ENCODE measurements at regions not wholly inside any gene's neighbourhood (a gene's known extent, or its start where the extent isn't known, plus 50 kb on each side); places are given as distances from the start of the nearest gene placed in this dataset.

DNA sequence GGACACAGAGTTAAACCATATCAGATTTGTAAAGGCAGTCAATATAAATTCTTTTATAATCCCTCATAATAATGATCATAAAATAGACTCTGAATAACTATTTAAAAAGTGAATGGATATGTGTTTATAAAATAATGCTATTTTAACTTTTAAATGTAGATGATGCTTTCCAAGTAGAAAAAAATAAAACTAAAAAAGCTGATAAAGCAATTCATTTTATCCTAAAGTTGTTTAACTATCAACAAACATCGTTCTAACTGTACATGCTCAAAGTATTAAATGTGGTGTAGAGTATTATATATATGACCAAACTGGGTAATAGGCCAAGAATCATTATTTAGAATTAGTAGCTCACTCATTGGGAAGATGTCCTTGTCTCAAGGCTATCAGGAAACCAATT lies 248.3 kb upstream of the CLEC14A start:
- H4K20me1 ChIP-seq (ENCODE audit: insufficient read depth, low read length), result no peaks in the 10 kb centered on the region
- no peak overlapping the region for H3K27ac Mint-ChIP-seq
- no peak overlapping the region for H2AFZ ChIP-seq (ENCODE audit: insufficient read depth, low read depth, low read length, poor library complexity, severe bottlenecking)
- intact Hi-C loops (cut with micrococcal nuclease), result no loop called here
- no peak for DNase-seq
- H3K9me3 Mint-ChIP-seq, result peaks cover 0 to 10% (median 3%) of the 10 kb centered on the region in 7 donors
- peaks cover 0 to 7% of the 10 kb centered on the region in 2 donors for H3K9me3 ChIP-seq (replicated peaks in 1 of 2; ENCODE audit: control insufficient read depth in 1 of 2, insufficient read depth in 1 of 2, low read length in 2 of 2)
- no peak overlapping the region for H3K4me3 ChIP-seq (replicated peaks in 1 of 3; ENCODE audit: low read depth in 2 of 3, low read length in 3 of 3)
- WGBS (ENCODE audit: insufficient coverage), result no CpG with 5 or more reads among the region's 1 CpG
- no peaks in the 10 kb centered on the region for H3K4me1 Mint-ChIP-seq
- H3K36me3 ChIP-seq (replicated peaks in 1 of 2; ENCODE audit: control insufficient read depth in 1 of 2, insufficient read depth in 2 of 2, low read length in 2 of 2), result no peaks in the 10 kb centered on the region
- no peaks in the 10 kb centered on the region for H3K27me3 Mint-ChIP-seq (ENCODE audit: low read depth in 3 of 3)
- H3K27me3 ChIP-seq (ENCODE audit: control insufficient read depth in 2 of 2, insufficient read depth in 2 of 2, low read length in 2 of 2), result no peaks in the 10 kb centered on the region
- no peak overlapping the region for H3K9ac ChIP-seq (ENCODE audit: insufficient read depth, low read length, poor library complexity, severe bottlenecking)
- H3K4me2 ChIP-seq (replicated peaks; ENCODE audit: extremely low read depth, low read length, poor library complexity, severe bottlenecking), result no peak overlapping the region
- no peaks in the 10 kb centered on the region for H3K4me1 ChIP-seq (ENCODE audit: control insufficient read depth in 1 of 2, insufficient read depth in 2 of 2, low read length in 2 of 2)
- H3K4me3 Mint-ChIP-seq, result no peak overlapping the region
- no peaks in the 10 kb centered on the region for H3K79me2 ChIP-seq (ENCODE audit: insufficient read depth, low read length)
- H3K27ac ChIP-seq (ENCODE audit: low read depth in 1 of 2, low read length in 2 of 2), result no peak overlapping the region
- H3K36me3 Mint-ChIP-seq, result no peaks in the 10 kb centered on the region
- TF ChIP-seq, protein P1, sequence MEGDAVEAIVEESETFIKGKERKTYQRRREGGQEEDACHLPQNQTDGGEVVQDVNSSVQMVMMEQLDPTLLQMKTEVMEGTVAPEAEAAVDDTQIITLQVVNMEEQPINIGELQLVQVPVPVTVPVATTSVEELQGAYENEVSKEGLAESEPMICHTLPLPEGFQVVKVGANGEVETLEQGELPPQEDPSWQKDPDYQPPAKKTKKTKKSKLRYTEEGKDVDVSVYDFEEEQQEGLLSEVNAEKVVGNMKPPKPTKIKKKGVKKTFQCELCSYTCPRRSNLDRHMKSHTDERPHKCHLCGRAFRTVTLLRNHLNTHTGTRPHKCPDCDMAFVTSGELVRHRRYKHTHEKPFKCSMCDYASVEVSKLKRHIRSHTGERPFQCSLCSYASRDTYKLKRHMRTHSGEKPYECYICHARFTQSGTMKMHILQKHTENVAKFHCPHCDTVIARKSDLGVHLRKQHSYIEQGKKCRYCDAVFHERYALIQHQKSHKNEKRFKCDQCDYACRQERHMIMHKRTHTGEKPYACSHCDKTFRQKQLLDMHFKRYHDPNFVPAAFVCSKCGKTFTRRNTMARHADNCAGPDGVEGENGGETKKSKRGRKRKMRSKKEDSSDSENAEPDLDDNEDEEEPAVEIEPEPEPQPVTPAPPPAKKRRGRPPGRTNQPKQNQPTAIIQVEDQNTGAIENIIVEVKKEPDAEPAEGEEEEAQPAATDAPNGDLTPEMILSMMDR (IDR thresholded peaks at IDR 0.05), result no peak

DNA sequence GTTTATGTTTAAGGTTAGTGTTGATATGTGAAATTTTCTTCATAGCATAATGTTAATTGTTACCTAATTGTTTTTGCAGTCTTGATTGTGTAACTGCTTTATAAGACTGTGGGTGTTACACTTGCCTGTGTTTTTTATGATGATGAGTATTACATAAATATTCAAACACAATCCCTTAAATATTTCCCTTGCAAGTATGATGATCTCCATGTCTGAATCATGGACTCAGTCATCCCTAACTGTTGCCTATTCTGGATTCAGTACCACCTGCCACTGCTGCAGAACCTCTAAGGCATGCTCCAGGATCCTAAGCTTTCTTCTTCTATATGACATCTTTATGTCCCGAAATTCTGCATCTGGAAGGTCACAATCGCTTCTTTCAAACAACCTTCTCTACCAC lies 246.3 kb upstream of the CLEC14A start:
- Mint-ChIP-seq H3K4me1 (no peaks in the 10 kb centered on the region), H3K4me3 (no peak overlapping the region), H3K36me3 (no peaks in the 10 kb centered on the region), H3K27ac (no peak overlapping the region), H3K27me3 (ENCODE audit: low read depth in 3 of 3) (no peaks in the 10 kb centered on the region), H3K9me3 (peaks cover 0 to 9% (median 2%) of the 10 kb centered on the region in 7 donors)
- no peak for DNase-seq
- H3K36me3 ChIP-seq (replicated peaks in 1 of 2; ENCODE audit: control insufficient read depth in 1 of 2, insufficient read depth in 2 of 2, low read length in 2 of 2), result no peaks in the 10 kb centered on the region
- H2AFZ ChIP-seq (ENCODE audit: insufficient read depth, low read depth, low read length, poor library complexity, severe bottlenecking), result no peak overlapping the region
- intact Hi-C loops (cut with micrococcal nuclease), result no loop called here
- H3K4me1 ChIP-seq (ENCODE audit: control insufficient read depth in 1 of 2, insufficient read depth in 2 of 2, low read length in 2 of 2), result no peaks in the 10 kb centered on the region
- no peaks in the 10 kb centered on the region for H4K20me1 ChIP-seq (ENCODE audit: insufficient read depth, low read length)
- no peak overlapping the region for H3K4me3 ChIP-seq (replicated peaks in 1 of 3; ENCODE audit: low read depth in 2 of 3, low read length in 3 of 3)
- H3K27me3 ChIP-seq (ENCODE audit: control insufficient read depth in 2 of 2, insufficient read depth in 2 of 2, low read length in 2 of 2), result no peaks in the 10 kb centered on the region
- no peak overlapping the region for H3K27ac ChIP-seq (ENCODE audit: low read depth in 1 of 2, low read length in 2 of 2)
- H3K9me3 ChIP-seq (replicated peaks in 1 of 2; ENCODE audit: control insufficient read depth in 1 of 2, insufficient read depth in 1 of 2, low read length in 2 of 2), result no peaks in the 10 kb centered on the region
- H3K4me2 ChIP-seq (replicated peaks; ENCODE audit: extremely low read depth, low read length, poor library complexity, severe bottlenecking), result no peak overlapping the region
- no peaks in the 10 kb centered on the region for H3K79me2 ChIP-seq (ENCODE audit: insufficient read depth, low read length)
- no CpG with 5 or more reads among the region's 2 CpGs for WGBS (ENCODE audit: insufficient coverage)
- TF ChIP-seq, protein P1 (IDR thresholded peaks at IDR 0.05), result no peak
- no peak overlapping the region for H3K9ac ChIP-seq (ENCODE audit: insufficient read depth, low read length, poor library complexity, severe bottlenecking)
